Heart left ventricle (tissue), 16 donors: ENCODE measurements at regions not wholly inside any gene's neighbourhood (a gene's known extent, or its start where the extent isn't known, plus 50 kb on each side); places are given as distances from the start of the nearest gene placed in this dataset.

Source experiments
- ATAC-seq, 4 donors: fragments of 200-7000 bp; cut with Tn5 transposase; one replicate each; pipeline ENCODE4 v1.9.1; 2020 to 2022; ENCODE audit warnings: moderate library complexity in 4 of 4, mild to moderate bottlenecking in 3 of 4, moderate number of reproducible peaks in 1 of 4
- DNase-seq, 5 donors: peaks; one replicate each; pipeline ENCODE4 v3.0.0-alpha.2; 2020
- H3K27ac ChIP-seq, 12 donors: fragments of 200-600 bp; sonication (generic) in 4 of 12; one replicate each; pipeline versions ENCODE4 v1.5.0 to v1.8.0; 2016 to 2022; ENCODE audit warnings: mild to moderate bottlenecking in 2 of 12
- H3K27me3 ChIP-seq, 9 donors: fragments of 200-600 bp; sonication (generic) in 2 of 9; one replicate each; pipeline versions ENCODE4 v1.5.1 to v1.8.0; 2016 to 2022; ENCODE audit warnings: mild to moderate bottlenecking in 3 of 9
- H3K36me3 ChIP-seq, 9 donors: fragments of 200-600 bp; sonication (generic) in 2 of 9; one replicate each; pipeline versions ENCODE4 v1.5.0 to v1.8.0; 2018 to 2022; ENCODE audit warnings: mild to moderate bottlenecking in 2 of 9
- H3K4me1 ChIP-seq, 12 donors: fragments of 200-600 bp; sonication (generic) in 4 of 12; one replicate each; pipeline versions ENCODE4 v1.5.0 to v1.8.0; 2016 to 2022; ENCODE audit warnings: mild to moderate bottlenecking in 3 of 12
- H3K4me3 ChIP-seq, 12 donors: fragments of 200-600 bp; sonication (generic) in 4 of 12; one replicate each; pipeline versions ENCODE4 v1.5.0 to v1.8.0; 2017 to 2022; ENCODE audit warnings: mild to moderate bottlenecking in 9 of 12, moderate library complexity in 4 of 12
- H3K9me3 ChIP-seq, 12 donors: fragments of 200-600 bp; sonication (generic) in 4 of 12; one replicate each; pipeline versions ENCODE4 v1.5.0 to v1.8.0; 2016 to 2022; ENCODE audit warnings: mild to moderate bottlenecking in 1 of 12
- CTCF ChIP-seq, 12 donors: fragments of 200-600 bp; sonication (generic) in 4 of 12; IDR thresholded peaks; one replicate each; pipeline versions ENCODE4 v1.5.0 to v1.8.0; 2018 to 2022; ENCODE audit warnings: antibody characterized with exemption in 12 of 12, mild to moderate bottlenecking in 5 of 12
- POLR2A ChIP-seq, 2 donors: fragments of 450-650 bp; IDR thresholded peaks; one replicate each; pipeline ENCODE4 v1.6.1; 2017; ENCODE audit warnings: antibody characterized with exemption in 2 of 2, mild to moderate bottlenecking in 2 of 2, moderate library complexity in 2 of 2
- WGBS, 4 donors: extraction: QIAGEN DNeasy Blood & Tissue Kit in 2 of 4; methylation state at CpG; one replicate each; pipeline versions ENCODE4 v1.1.5 to v1.1.7; 2013 to 2018; 5-methylcytosine and 5-hydroxymethylcytosine counted together
- intact Hi-C, 10 donors: fragments of 100-400 bp; cut with DNase I; formaldehyde crosslinking; loops; one replicate each; pipeline versions ENCODE4 v1.11.1 to v1.14.2; 2022
- donor health status: ischemic (EF 13 %, LVEDD 7.1; RV severe dilation, severe dysfunction).
- donor health status: healthy with polysubstance abuse.
- donor health status: DM: no; HTN: yes; CAD: no.
- donor health status: DM: no; HTN: no; CAD: no.
- donor health status: ischemic (EF 25% LVEDD 6.9; RV normal size, moderate dysfunction).
- donor health status: ischemic (EF 25% LVEDD 5.7; RV mildly dilated, moderate dysfunction).
- donor health status: healthy.
- donor health status: DM: yes; HTN: yes; CAD: no.
- donor health status: ischemic (EF 35%, LVEDD 5.7; RV mildly dilated, moderate dysfunction).
- donor health status: nonischemic (EF 11% LVEDD 7.7; RV severe dilation, severe dysfunction).
- donor health status: DM: yes; HTN: yes; CAD: no.
- donor health status: PGD.
- donor health status: ischemic (EF 29% LVEDD 5.4; RV normal size, mild dysfunction).
- donor health status: nonischemic (EF 23%, LVEDD 6.1; RV moderate dilation, normal function).

GRCh38 chr5:168048486-168048885 is 243.0 kb upstream of the WWC1 start:
- DNase-seq (no peak), ATAC-seq (no peak)
- Histone ChIP-seq H3K27ac (peak overlapping the region in 1 of 12 donors; percentile 48), H3K36me3 (peaks cover 0 to 29% (median 0%) of the 10 kb centered on the region in 9 donors), H3K4me1 (peaks cover 0 to 22% (median 4%) of the 10 kb centered on the region in 12 donors), H3K9me3 (no peaks in the 10 kb centered on the region), H3K4me3 (no peak overlapping the region), H3K27me3 (no peaks in the 10 kb centered on the region)
- intact Hi-C loops: loop anchor here in 2 of 10 donors (10.0 kb wide), 1 partner anchor 324 kb away; no protein-coding TSS in a partner anchor
- 80 to 93% (median 89%) methylated on average over 1 of the region's 1 CpG for WGBS, 4 donors
- no peak for TF ChIP-seq CTCF (IDR thresholded peaks at IDR 0.05)
- no peak for TF ChIP-seq POLR2A (IDR thresholded peaks at IDR 0.05)

- 80 to 90% (median 83%) methylated on average over 4 of the region's 4 CpGs for WGBS, 4 donors
- intact Hi-C loops: no loop called here
Measured at GRCh38 chr5:168052686-168053085, 238.8 kb upstream of the WWC1 start.

GRCh38 chr5:168054091-168054490 is 237.4 kb upstream of the WWC1 start:
- ATAC-seq: no peak
- no peak for DNase-seq
- Histone ChIP-seq H3K36me3 (peaks cover 0 to 24% (median 0%) of the 10 kb centered on the region in 9 donors), H3K27ac (no peak overlapping the region), H3K4me3 (no peak overlapping the region), H3K9me3 (no peaks in the 10 kb centered on the region), H3K4me1 (peaks cover 0 to 14% (median 0%) of the 10 kb centered on the region in 12 donors), H3K27me3 (no peaks in the 10 kb centered on the region)
- intact Hi-C loops: no loop called here
- TF ChIP-seq POLR2A (IDR thresholded peaks at IDR 0.05) (no peak), CTCF (IDR thresholded peaks at IDR 0.05) (no peak)
- WGBS, 4 donors: 58 to 68% (median 67%) methylated on average over 2 of the region's 2 CpGs

More at GRCh38 chr5:168052686-168053085, 238.8 kb upstream of the WWC1 start:
- ATAC-seq (no peak), DNase-seq (no peak)
- Histone ChIP-seq H3K27me3 (no peaks in the 10 kb centered on the region), H3K4me1 (peaks cover 0 to 21% (median 2%) of the 10 kb centered on the region in 12 donors), H3K27ac (no peak overlapping the region), H3K36me3 (peaks cover 0 to 29% (median 0%) of the 10 kb centered on the region in 9 donors), H3K4me3 (no peak overlapping the region), H3K9me3 (no peaks in the 10 kb centered on the region)
- no peak for TF ChIP-seq CTCF (IDR thresholded peaks at IDR 0.05)
- TF ChIP-seq POLR2A (IDR thresholded peaks at IDR 0.05): no peak

- no peak for TF ChIP-seq CTCF (IDR thresholded peaks at IDR 0.05)
- no peak for TF ChIP-seq POLR2A (IDR thresholded peaks at IDR 0.05)
- Histone ChIP-seq H3K4me3 (no peak overlapping the region), H3K27ac (peak overlapping the region in 7 of 12 donors; percentile 10 to 58 (median 42)), H3K27me3 (no peaks in the 10 kb centered on the region), H3K4me1 (peaks cover 0 to 14% (median 0%) of the 10 kb centered on the region in 12 donors), H3K9me3 (no peaks in the 10 kb centered on the region), H3K36me3 (peaks cover 0 to 16% (median 0%) of the 10 kb centered on the region in 9 donors)
- 77 to 92% (median 83%) methylated on average over 3 of the region's 3 CpGs for WGBS, 4 donors
- ATAC-seq: no peak
- no peak for DNase-seq
- intact Hi-C loops: no loop called here
Measured at GRCh38 chr5:168055141-168055683, 236.2 kb upstream of the WWC1 start.
